ENCODE measurements at regions not wholly inside any gene's neighbourhood (a gene's known extent, or its start where the extent isn't known, plus 50 kb on each side); places are given as distances from the start of the nearest gene placed in this dataset.
A peak's percentile ranks its signal among the peaks of the same experiment; 100 is the strongest.
"Not testable (repeated sequence)": the region's sequence is repeated elsewhere in the genome, so short reads cannot be mapped to it uniquely, and the experiment has no call there.

DNA sequence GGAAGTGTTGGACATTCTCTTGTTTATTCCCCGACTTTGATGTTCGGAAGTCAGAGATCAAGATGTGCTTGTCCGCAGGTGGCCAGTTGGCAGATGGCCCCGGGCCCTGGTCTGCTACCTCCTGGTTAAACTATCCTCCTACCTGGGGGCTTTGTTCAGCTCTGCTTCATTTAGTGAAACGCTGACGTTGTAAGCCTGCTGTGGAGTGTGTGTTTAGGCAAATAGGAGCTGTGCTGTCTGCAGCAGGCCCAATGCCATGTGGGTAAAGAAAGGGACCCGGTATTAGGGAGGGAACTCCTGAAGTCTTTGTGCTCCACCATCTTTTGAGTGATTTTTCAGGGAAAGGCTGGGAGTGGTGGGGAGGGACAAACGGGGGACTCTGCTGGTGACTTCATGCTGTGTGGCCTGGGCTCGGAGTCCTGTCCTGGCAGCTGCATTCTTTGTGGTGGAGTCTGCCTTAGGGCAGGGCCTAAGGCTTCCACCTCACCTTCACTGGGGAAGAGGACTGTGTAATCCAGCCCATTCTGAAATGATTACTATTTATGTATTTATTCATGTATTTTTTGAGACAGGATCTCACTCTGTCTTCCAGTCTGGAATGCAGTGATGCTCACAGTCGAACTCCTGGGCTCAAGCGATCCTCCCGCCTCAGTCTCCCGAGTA lies 171.1 kb upstream of the KLF6 start:
- ATAC-seq (ENCODE audit: insufficient read depth, low read depth) (no peak), DNase-seq (no peak)
- no peak overlapping the region for H3K4me2 ChIP-seq (ENCODE audit: insufficient read depth, low read length)
- H3K36me3 ChIP-seq (ENCODE audit: insufficient read depth, low read length), result no peaks in the 10 kb centered on the region
- H4K20me1 ChIP-seq (ENCODE audit: insufficient read depth, low read length), result no peaks in the 10 kb centered on the region
- H3K27me3 ChIP-seq (ENCODE audit: insufficient read depth, low read length, poor library complexity), result no peaks in the 10 kb centered on the region
- peak overlapping the region; percentile 21; the same call in 1 of the 2 replicates for H3K27ac ChIP-seq (ENCODE audit: low read length)
- H3K4me3 ChIP-seq (ENCODE audit: low read depth in 1 of 2, low read length in 2 of 2), result no peak overlapping the region
- H3K4me1 ChIP-seq (ENCODE audit: insufficient read depth, low read length), result peaks cover 35% of the 10 kb centered on the region
- no peaks in the 10 kb centered on the region for H3K9me3 ChIP-seq (ENCODE audit: insufficient read depth, low read length, severe bottlenecking)
- H2AFZ ChIP-seq (ENCODE audit: low read depth, low read length), result no peak overlapping the region
- no peak overlapping the region for H3K9ac ChIP-seq (ENCODE audit: low read depth, low read length)
- TF ChIP-seq EZH2 (IDR thresholded peaks at IDR 0.05; ENCODE audit: borderline replicate concordance, low read depth, low read length, severe bottlenecking), result no peak
- TF ChIP-seq CTCF (IDR thresholded peaks at IDR 0.05; ENCODE audit: borderline replicate concordance, extremely low read depth, low read length, poor library complexity, severe bottlenecking), result no peak
- no peaks in the 10 kb centered on the region for H3K79me2 ChIP-seq (ENCODE audit: insufficient read depth, low read length)

GRCh38 chr10:3955493-3955892 lies 170.5 kb upstream of the KLF6 start:
- no peak overlapping the region for H3K4me2 ChIP-seq (ENCODE audit: insufficient read depth, low read length)

DNA sequence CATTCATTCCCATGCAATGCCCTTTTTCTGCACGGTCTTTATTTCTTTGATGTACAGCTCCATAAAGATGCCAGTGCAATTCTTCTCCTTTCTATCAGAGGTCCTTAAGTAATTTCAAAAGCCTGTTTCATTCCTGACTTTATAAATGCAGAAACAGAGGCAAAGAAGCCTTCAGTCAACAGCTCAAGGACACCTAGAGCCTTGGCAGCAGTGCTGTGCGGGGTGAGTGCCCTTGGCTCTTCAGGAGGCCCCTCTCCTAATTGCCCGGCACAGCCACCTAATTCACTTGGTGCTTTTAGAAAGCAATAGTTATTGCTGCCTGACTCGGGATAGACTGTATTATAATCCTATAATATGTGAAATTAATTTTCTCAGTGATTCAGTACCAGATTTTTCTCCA lies 169.6 kb upstream of the KLF6 start:
- ATAC-seq (ENCODE audit: insufficient read depth, low read depth) (no peak), DNase-seq (no peak)
- peaks cover 35% of the 10 kb centered on the region for H3K4me1 ChIP-seq (ENCODE audit: insufficient read depth, low read length)
- no peaks in the 10 kb centered on the region for H3K9me3 ChIP-seq (ENCODE audit: insufficient read depth, low read length, severe bottlenecking)
- H2AFZ ChIP-seq (ENCODE audit: low read depth, low read length), result no peak overlapping the region
- H3K36me3 ChIP-seq (ENCODE audit: insufficient read depth, low read length), result no peaks in the 10 kb centered on the region
- no peaks in the 10 kb centered on the region for H3K79me2 ChIP-seq (ENCODE audit: insufficient read depth, low read length)
- H4K20me1 ChIP-seq (ENCODE audit: insufficient read depth, low read length), result no peaks in the 10 kb centered on the region
- H3K27ac ChIP-seq (ENCODE audit: low read length), result no peak overlapping the region
- no peak overlapping the region for H3K9ac ChIP-seq (ENCODE audit: low read depth, low read length)
- H3K4me3 ChIP-seq (ENCODE audit: low read depth in 1 of 2, low read length in 2 of 2), result no peak overlapping the region
- H3K4me2 ChIP-seq (ENCODE audit: insufficient read depth, low read length), result no peak overlapping the region
- no peak for TF ChIP-seq CTCF (IDR thresholded peaks at IDR 0.05; ENCODE audit: borderline replicate concordance, extremely low read depth, low read length, poor library complexity, severe bottlenecking)
- TF ChIP-seq EZH2 (IDR thresholded peaks at IDR 0.05; ENCODE audit: borderline replicate concordance, low read depth, low read length, severe bottlenecking), result no peak
- no peaks in the 10 kb centered on the region for H3K27me3 ChIP-seq (ENCODE audit: insufficient read depth, low read length, poor library complexity)

More at GRCh38 chr10:3955493-3955892, 170.5 kb upstream of the KLF6 start:
- no peak for ATAC-seq (ENCODE audit: insufficient read depth, low read depth)
- no peak for TF ChIP-seq EZH2 (IDR thresholded peaks at IDR 0.05; ENCODE audit: borderline replicate concordance, low read depth, low read length, severe bottlenecking)
- no peak for TF ChIP-seq CTCF (IDR thresholded peaks at IDR 0.05; ENCODE audit: borderline replicate concordance, extremely low read depth, low read length, poor library complexity, severe bottlenecking)
- Histone ChIP-seq H4K20me1 (ENCODE audit: insufficient read depth, low read length) (no peaks in the 10 kb centered on the region), H2AFZ (ENCODE audit: low read depth, low read length) (no peak overlapping the region), H3K9me3 (ENCODE audit: insufficient read depth, low read length, severe bottlenecking) (no peaks in the 10 kb centered on the region), H3K79me2 (ENCODE audit: insufficient read depth, low read length) (no peaks in the 10 kb centered on the region), H3K27me3 (ENCODE audit: insufficient read depth, low read length, poor library complexity) (no peaks in the 10 kb centered on the region), H3K4me1 (ENCODE audit: insufficient read depth, low read length) (peaks cover 35% of the 10 kb centered on the region), H3K27ac (ENCODE audit: low read length) (no peak overlapping the region), H3K4me3 (ENCODE audit: low read depth in 1 of 2, low read length in 2 of 2) (no peak overlapping the region), H3K36me3 (ENCODE audit: insufficient read depth, low read length) (no peaks in the 10 kb centered on the region), H3K9ac (ENCODE audit: low read depth, low read length) (no peak overlapping the region)
- DNase-seq, result no peak

GRCh38 chr10:3954007-3954406 lies 169.0 kb upstream of the KLF6 start:
- not testable (repeated sequence) for H3K4me3 ChIP-seq (ENCODE audit: low read depth in 1 of 2, low read length in 2 of 2); H3K79me2 ChIP-seq (ENCODE audit: insufficient read depth, low read length); H3K4me2 ChIP-seq (ENCODE audit: insufficient read depth, low read length); H4K20me1 ChIP-seq (ENCODE audit: insufficient read depth, low read length); H3K36me3 ChIP-seq (ENCODE audit: insufficient read depth, low read length); H3K27me3 ChIP-seq (ENCODE audit: insufficient read depth, low read length, poor library complexity); H3K27ac ChIP-seq (ENCODE audit: low read length); H3K9me3 ChIP-seq (ENCODE audit: insufficient read depth, low read length, severe bottlenecking); ATAC-seq (ENCODE audit: insufficient read depth, low read depth); H3K9ac ChIP-seq (ENCODE audit: low read depth, low read length); H2AFZ ChIP-seq (ENCODE audit: low read depth, low read length); DNase-seq
- peaks cover 35% of the 10 kb centered on the region for H3K4me1 ChIP-seq (ENCODE audit: insufficient read depth, low read length)

All from DND-41 (cell line).